ENCODE measurements at regions not wholly inside any gene's neighbourhood (a gene's known extent, or its start where the extent isn't known, plus 50 kb on each side); places are given as distances from the start of the nearest gene placed in this dataset.
"Not testable (repeated sequence)": the region's sequence is repeated elsewhere in the genome, so short reads cannot be mapped to it uniquely, and the experiment has no call there.

DNA sequence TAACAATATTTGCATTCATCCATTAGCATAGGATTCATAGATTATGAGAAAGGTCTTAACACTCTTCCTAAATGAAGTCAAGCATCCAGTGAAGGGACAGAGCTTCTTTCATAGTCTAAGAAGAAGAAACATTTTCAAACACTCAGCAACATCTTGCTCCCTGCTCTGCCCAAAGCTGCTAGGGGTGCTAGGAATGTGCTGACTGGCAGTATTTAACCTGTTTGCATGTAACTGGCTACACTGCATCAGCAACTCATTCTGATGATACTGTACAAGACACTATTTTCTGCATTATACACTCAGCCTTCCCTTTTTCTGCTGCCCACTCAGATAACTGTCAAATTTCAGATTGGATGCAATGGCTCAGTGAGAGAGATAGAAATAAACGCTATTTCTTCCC lies 495.1 kb upstream of the ARID1B start:
- DNase-seq (ENCODE audit: low read depth), result no peak

- DNase-seq (ENCODE audit: low read depth), result no peak
Observed at GRCh38 chr6:156281266-156281665, 495.9 kb upstream of the ARID1B start.

GRCh38 chr6:156280065-156280464 lies 497.1 kb upstream of the ARID1B start:
- DNase-seq (ENCODE audit: low read depth), result no peak

DNA sequence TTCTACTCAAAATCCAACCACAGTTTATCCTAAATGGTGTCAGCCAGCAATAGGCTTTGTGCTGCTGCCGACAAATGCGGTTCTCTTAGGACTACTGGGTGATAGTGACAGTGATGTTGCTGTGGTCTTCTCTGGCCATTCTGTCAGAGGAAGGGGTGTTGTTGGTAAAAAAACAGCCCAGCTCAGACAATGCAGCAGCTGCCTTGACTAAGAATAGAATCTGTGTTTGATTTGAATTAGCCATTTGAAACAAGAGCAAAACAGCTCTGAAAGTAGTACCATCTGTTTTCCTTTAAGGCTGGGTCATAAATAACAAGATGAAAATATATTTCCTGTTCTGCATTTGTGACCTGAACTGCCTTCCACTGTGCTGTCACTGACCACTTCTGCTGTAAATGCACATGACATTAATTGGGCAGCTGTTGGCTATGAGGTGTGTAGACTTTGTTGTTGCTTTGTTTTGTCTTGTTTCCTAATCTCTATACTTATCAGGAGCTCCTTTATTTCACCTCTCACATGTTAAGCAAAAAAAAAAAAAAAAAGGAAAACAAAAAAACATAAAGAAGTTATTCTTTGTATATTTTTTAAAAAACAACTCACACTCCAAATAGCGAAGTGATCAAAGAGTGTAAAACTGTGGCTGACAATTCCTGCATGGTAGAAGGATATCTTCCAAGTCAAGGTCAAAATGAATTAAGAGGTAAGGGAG lies 497.8 kb upstream of the ARID1B start:
- DNase-seq (ENCODE audit: low read depth), result no peak

DNA sequence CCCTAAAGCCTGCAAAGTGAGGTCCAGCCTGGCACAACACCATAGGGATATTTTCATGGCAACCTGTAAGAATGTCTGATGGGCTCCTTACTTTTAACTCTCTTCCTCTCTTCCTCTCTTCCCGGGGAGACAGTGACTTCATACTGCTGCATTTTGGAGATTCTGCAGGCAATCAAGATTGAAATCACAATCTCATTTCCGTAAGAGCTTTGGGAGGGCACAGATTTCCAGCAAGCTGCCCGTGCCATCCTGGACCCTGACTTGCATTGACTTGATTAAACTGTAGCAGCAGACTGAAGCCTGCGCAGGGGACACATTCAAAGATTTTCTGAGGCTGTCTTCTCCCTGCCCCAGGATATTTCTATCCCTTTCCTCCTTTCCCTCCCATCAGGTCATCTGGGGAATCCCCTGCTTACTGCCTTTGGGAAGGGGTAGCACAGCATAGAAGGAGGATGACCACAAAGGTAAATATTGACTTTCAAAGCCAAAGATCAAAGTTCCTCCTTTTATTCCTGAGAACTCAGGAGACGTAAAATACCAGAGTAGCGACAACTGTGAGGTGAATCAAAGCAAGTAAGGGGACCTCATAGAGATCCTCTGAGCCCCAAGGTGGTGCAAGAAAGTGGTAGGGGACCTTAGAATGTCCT lies 504.0 kb upstream of the ARID1B start:
- DNase-seq (ENCODE audit: low read depth), result no peak

DNA sequence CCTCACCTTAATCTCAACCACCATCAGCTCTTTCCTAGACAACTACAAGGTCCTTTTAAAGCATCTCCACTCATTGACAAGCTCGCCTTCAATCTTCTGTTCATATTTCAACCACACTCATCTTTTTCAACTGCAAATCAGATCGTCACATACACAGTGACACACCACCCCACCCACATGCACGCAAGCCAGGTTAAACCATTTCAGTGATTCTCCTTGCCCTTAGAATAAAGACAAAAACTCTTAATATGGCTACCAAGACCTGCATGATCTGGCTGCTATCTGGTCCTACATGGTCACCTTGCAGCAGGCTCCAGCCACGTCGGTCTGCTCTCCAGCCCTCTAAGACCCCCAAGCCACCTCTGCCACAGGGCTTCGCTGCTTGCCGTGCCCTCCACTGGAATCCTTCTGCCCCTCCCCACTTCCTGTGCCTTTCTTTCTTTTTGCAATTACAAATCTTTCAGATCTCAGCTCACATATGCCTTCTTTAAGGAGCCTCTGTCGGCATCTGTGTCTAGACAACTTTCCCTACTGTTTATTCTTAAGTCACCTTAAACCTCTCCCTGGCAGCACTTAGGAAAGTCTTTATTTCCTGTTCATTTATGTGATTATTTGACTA lies 507.3 kb upstream of the ARID1B start:
- DNase-seq (ENCODE audit: low read depth), result no peak

DNA sequence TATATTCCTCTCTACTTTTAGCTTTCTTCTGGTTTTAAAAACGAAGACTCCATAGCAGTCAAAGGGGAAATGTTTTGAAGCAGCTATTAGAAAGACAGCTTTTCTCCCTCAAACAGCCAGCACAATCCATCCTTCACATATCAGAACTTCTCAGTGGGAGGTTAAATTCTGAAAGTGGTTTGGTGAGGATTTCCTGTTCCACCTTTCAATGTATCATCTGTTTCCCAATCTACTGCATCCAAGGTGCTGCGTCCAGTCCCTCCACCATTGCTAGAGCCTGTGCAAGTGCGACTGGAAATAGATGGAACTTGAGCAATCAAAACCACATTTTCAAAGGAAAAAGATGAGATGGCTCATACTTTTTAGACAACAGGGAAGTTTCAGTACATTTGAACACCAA lies 508.3 kb upstream of the ARID1B start:
- DNase-seq (ENCODE audit: low read depth), result no peak

DNA sequence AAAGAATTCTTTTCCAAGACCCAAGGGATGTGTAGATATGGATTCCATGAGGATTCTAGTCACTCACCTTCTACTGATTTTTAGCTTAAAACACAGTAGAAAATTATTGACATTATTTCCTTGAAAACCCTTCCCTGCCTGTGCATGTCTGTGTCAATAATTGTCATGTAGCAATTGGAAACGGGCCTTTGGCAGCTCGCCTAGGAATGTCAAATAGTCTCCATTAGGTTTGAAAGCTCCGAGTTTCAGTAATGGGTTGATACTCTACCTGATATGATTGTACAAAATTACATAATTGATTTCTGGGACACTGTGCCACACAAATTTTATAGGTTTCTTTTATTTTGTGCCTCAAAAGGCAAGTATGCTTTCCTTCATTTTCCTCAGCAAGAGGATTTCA lies 515.2 kb upstream of the ARID1B start:
- no peak for DNase-seq (ENCODE audit: low read depth)

- DNase-seq (ENCODE audit: low read depth), result no peak
Observed at GRCh38 chr6:156260815-156261214, 516.4 kb upstream of the ARID1B start.

DNA sequence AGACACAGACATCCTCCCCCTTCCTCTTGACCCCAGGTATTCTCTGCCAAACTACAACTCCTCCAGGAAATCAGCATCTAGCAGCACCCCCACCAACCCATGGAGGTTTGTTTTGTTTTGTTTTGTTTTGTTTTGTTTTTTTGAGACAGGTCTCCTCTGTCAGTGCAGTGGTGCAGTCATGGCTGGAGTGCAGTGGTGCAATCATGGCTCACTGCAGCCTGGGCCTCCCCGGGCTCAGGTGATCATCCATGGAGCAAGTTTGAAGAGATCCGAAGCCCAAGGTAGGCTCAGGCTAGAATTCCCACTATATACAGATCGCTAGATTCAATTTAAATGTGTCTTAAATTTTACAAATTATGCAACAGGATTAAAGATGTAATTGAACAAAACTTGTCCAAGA lies 518.2 kb upstream of the ARID1B start:
- DNase-seq (ENCODE audit: low read depth), result no peak

DNA sequence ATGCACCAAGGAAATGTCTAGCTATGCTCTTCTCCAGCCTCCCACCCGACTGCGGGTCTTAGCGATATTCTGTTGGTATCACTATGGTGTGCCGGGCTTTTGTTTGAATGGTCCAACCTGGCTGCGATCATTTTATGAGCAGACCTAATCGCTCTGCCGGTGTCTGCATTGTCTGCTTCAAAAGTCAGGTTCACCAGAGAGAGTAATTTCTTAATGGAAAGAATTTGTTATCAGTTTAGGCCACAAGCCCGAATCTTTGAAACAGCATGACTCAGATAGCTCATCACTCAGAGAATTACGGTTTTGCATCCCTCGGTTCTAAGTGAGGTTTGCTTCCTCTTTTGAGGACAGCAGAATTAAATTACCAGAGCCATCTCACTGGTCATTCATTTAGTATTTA lies 521.0 kb upstream of the ARID1B start:
- no peak for DNase-seq (ENCODE audit: low read depth)

GRCh38 chr6:156254240-156254639 lies 522.9 kb upstream of the ARID1B start:
- DNase-seq (ENCODE audit: low read depth), result no peak

DNA sequence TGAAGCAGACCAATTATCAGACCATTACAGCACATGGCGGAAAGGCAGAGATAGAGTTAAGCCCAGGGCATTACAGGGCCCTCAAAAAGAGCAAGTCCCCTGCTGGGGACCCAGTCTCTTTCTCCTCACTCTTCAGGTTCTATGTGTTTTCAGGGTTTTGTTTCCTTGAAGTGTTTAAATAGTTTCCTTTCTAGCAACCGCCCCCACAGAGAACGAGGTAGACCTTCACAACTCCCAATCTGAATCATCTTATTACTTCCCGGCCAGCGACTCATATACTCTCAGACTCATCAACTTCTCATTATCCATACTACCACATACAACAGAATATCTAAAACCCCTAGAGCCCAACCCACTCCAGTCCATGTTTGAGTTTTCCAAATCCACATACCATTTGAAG lies 526.6 kb upstream of the ARID1B start:
- no peak for DNase-seq (ENCODE audit: low read depth)

GRCh38 chr6:156242206-156242605 lies 535.0 kb upstream of the ARID1B start:
- no peak for DNase-seq (ENCODE audit: low read depth)

DNA sequence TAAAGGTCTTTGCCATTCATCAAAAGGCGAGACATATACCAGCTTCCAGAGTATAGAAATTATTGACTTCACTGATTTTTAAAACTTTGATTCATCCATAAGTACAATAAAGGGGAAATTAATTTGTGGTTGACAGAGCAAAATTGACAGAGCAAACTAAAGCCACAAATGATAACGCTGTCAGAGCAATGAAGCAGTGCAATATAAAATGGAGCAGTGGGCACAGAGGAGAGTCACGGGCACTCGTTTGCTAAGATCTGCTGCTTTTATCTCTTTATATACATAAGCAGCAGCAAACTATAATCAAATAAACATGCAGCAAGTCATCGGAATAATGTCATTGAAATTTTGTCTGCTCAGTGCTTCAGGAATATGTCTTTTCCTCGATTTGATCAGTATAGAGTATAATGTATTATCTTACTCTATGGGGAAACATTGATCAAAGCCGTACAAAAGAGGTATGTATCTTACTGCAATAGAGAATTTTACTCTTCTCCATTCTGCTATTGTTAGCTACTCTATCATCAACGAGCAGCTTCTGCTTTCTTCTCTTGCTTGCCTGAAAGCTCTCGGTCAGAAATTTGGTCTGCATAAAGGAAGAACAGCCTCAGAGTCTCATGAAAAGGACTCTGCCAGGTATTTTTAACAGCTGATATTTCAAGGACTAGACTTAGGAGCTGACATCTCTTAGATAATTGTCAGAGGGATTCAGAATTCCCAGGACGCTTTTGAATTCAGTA lies 546.0 kb upstream of the ARID1B start:
- no peak for DNase-seq (ENCODE audit: low read depth)

GRCh38 chr6:156219973-156220372 lies 557.2 kb upstream of the ARID1B start:
- no peak for DNase-seq (ENCODE audit: low read depth)

DNA sequence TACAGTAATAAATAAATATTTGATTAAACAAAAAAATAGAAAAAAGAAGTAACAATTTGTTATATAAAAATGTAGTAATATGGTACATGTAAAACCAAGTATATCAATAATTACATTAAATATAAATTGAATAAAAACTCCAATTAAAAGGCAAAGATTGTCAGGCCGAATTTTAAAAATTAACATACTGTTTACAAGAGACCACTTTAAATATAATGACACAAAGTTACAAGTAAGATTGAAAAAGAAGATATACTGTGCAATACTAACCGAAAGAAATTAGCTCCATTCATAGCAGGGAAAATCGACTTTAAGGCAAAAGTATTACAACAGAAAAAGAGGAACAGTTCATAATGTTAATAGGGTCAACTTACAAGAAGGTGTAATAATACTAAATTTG lies 571.5 kb upstream of the ARID1B start:
- DNase-seq (ENCODE audit: low read depth), result no peak

DNA sequence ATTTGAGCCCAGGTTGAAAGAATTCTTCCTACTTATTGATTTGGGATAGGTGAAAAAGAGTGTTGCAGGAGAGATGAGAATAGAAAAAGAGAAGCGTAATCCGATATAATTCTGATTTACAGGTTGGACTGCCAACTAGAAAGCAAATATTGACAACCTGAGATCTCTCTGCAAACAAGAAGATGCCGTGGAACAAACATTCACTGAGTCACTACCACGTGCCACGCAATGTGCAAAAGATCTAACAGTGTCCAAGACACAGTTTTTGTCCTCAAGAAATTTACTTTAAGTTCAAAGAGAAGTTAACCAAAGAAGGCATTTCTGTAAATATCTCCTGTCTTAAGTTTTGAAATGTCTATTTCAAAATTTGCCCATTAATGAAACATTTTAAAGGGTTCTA lies 578.0 kb upstream of the ARID1B start:
- DNase-seq (ENCODE audit: low read depth), result no peak

GRCh38 chr6:156197513-156197912 lies 579.7 kb upstream of the ARID1B start:
- no peak for DNase-seq (ENCODE audit: low read depth)

- DNase-seq (ENCODE audit: low read depth), result no peak
Observed at GRCh38 chr6:156194981-156195380, 582.2 kb upstream of the ARID1B start.

GRCh38 chr6:156193381-156193780 lies 583.8 kb upstream of the ARID1B start:
- no peak for DNase-seq (ENCODE audit: low read depth)

DNA sequence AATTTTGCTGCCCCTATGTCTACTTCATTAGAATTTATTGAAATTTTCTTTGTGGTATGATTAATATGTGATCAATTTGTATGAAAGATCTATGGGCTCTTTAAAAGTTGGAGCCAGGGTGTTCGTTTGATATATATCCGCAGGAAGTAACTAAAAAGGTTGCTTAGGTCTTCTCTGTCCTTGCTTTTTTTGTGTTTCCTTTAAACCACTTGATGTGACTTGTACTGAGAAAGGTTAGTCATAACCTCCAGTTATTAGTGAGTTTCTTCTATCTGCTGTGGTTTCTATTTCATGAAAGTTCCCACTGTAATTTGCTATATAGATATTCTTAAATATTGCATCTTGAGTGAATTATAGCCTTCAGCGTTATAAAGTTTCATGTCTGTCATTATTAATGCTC lies 585.3 kb upstream of the ARID1B start:
- DNase-seq (ENCODE audit: low read depth), result no peak

DNA sequence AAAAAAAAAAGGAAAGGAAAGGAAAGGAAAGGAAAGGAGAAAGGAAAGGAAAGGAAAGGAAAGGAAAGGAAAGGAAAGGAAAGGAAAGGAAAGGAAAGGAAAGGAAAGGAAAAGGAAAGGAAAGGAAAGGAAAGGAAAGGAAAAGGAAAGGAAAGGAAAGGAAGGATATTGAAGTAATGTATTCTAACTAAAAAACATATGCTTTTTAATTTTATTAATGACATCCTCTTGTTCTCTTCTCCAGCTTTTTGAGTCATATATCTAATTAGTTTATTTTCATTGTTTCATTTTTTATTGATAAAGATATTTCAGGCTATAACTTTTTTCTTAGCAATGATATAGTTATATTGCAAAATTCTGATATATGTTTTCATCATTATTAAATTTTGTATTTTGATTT lies 585.8 kb upstream of the ARID1B start:
- DNase-seq (ENCODE audit: low read depth), result not testable (repeated sequence)

Data from fibroblast of the conjunctiva (primary cell).